Daoy (cell line): ENCODE measurements at regions not wholly inside any gene's neighbourhood (a gene's known extent, or its start where the extent isn't known, plus 50 kb on each side); places are given as distances from the start of the nearest gene placed in this dataset.

ENCODE experiments used
- DNase-seq: peaks from one replicate; pipeline ENCODE4 v3.0.0-alpha.2; 2015; ENCODE audit warnings: low read depth

DNA sequence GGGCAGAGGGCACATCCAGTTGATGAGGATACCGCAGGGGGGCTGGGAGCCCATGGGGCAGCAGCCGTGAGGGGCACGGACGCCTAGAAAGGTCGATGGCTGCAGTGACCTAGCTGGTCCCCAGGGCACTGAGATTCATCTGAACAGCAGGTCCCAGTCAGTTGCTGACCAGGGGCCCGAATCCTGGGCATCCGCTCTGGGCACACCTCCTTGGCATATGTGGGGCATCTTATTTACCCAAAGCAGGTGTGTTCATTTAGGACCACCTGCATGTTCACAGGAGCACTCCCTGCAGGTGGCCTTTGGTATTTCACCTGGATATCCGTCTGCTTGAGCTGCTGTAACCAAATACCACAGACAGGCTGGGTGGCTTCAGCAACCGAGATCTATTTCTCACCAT, 72.0 kb upstream of the ODC1 start:
- DNase-seq = no peak

DNA sequence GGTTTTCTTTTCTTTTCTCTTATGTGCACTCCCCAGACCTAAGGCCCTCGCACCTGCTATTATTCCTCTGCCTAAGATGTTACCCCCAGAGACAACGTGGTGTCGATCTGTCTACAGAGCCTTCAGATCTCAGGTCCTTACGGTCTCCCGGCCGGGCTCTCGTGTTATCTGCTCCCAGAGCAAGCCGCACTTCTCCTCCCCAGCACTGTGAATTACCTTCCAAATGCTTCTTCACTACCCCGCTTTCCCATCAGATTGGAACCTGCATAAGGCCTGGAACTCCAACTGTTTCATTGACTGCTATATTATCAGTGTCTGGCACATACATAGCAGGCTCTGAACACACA, 71.2 kb upstream of the ODC1 start:
- no peak for DNase-seq

DNA sequence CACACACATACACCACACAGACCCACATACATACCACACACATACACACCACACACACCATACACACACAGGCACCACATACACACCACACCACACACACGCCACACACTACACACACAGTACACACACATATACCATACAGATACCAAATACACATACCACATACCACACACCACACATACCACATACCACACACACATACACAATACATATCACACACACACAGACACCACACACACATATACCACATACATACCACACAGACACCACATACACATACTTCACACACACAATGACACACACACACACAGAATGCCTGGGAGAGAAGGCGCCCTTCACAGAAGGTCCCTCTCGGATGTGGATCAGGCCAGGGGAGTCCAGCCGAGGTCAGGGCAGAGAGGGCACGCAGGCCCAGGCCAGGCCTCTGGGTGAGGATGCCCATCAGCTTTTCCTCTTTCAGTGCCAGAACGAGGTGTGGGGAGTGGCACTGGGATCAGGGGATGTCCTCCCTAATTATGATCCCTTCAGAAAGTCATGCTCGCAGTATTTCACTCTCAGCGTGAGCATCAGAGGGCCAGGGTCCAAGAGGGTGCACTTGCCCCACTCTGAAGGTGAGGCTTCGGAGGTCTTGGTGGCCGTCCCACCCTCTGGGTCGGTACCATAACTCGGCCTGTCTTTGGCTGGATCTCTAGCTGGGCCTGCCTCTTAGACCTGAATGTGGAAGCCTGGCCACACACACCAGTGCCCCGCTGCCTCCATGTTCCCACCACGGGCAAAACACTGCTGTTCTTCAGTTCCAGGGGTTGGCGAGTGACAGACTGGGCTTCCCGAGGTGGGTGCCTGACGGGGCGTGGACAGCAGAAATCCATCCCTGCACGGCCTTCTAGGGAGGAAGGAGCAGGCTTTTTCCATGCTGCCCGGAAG, 70.6 kb upstream of the ODC1 start:
- DNase-seq = no peak

DNA sequence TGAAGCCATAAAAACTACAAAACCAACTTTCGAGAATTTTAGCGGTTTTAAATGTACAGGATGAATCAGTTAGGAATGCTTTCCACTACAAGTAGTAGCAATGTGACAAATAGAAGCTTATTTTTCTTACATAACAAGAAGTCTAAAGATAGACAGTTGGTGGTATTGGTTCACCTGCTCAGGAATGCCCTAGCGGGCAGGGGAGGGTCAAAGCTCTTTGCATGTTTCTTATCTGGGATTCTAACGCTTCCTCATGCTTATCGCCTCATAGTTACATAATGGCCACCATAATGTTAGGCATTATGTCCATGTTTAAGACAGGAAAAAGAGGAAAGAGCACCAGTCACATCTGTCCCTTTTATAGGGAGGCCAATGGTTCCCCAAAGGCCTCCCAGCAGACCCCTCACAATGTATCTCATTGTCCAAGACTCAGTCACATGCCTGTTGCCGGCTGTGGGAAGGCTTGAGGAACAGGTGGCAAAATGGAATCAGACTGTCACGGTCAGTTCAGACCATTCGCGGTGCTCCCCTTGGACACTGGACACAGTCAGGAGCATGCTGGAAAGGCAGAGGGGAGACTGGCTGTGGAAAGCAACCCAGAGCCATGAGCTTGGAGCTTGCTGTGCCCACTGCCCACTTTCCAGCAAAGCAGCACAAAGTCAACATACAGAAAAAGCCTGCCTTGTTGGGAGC, 69.4 kb upstream of the ODC1 start:
- DNase-seq = peak; percentile 1

DNA sequence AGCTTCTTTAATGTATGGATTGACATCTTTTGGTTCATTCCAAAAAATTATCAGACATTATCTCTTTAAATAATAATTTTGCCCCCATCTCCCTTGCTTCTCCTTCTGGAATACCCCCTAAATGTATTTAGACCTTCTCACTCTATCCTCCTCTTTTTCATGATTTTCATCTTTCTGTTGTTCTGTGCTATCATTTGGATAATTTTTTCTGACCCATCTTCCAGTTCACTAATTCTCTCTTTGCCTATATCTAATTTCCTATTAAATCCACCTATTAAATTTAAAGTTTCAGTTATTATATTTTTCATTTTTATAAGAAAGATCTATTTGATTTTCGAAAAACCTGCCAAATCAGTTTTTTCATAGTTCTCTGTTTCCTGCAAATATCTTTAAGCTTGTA, 67.8 kb upstream of the ODC1 start:
- DNase-seq = no peak

DNA sequence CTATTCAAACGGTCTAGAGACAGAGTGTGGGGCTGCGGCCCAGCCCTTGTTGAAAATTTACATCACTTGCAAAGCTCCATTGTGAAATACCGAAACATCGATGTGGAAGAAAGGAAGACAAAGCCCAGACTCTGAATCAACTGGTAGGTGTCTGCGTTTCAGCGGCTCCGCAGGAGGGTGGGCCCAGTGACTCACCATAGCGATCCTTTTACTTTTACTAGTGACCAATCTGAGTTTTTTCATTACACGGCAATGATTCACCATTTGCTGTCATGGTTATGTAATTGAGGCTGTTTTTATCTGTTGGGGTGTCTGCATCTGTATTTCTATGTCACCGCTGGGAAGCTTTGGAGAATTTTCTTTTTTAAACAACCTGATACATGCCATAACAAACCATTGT, 66.6 kb upstream of the ODC1 start:
- DNase-seq = peak; percentile 92

DNA sequence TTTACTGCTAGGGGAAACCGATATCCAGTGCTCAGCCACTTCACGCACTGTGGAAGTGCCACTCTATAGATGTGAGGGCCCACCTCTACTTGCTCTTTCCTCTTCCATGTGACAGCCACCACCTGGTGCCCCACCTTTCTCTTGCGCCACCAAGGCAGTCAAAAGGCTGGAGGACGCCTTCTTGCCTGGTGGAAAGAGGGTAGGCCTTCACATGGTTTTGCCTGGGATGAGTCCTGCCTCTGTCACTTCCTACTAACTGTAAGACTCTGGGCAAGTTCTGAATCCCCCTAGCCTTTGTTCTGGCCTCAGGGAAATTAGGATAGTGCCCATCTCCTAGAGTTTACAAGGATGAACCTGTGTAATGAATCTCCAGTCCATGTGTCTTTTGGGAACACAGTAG, 66.1 kb upstream of the ODC1 start:
- DNase-seq = no peak

DNA sequence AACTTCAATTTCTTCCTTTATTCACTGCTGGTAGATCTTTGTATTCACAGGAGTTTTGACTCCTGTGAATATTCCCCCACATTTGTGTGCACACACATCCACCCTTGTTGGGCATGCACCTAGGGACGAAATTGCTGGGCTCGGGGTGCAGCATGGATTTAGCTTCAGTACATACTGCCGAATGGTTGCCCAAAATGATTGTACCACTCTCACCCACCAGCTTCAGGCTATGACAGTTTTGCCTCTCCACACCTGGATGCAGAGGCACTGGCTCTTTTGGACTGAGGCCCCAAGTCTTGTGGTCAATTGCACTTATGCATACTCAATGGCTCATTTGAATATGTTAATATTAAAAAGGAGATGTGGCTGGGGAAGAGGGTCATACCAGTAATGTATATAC, 65.1 kb upstream of the ODC1 start:
- no peak for DNase-seq

DNA sequence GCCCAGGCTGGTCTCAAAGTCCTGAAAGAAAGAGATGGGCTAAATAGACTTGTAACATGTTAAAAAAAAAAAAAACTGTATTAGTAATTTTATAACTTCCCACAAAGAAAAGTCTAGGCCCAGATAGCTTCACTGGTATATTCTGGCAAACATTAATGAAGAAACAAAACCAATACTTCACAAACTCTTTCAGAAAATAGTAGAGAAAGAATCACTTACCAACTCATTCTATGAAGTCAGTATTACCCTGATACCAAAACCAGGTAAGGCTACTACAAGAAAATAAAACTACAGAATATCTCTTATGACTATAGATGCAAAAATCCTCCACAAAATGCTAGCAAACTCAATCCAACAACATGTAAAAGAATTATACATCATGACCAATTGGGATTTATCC, 59.9 kb upstream of the ODC1 start:
- no peak for DNase-seq

DNA sequence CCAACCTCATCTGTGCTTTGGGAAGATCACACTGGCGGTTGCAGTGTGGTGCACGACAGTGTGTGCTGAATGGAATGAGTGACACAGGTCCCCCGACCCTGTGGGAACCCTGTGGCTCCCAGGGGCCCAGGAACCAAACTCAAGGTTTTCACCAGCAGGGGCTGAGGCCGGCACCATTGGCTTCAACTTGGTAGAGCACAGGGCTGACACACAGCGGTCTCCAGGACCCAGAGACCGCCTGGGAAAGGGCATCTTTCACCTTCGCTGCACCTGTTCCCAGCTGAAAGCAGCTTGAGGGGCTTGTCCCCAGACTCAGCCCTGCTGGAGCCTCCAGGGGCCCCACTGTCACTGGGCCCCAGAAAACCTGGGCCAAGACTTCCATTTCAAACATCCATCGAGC, 59.0 kb upstream of the ODC1 start:
- DNase-seq = no peak

DNA sequence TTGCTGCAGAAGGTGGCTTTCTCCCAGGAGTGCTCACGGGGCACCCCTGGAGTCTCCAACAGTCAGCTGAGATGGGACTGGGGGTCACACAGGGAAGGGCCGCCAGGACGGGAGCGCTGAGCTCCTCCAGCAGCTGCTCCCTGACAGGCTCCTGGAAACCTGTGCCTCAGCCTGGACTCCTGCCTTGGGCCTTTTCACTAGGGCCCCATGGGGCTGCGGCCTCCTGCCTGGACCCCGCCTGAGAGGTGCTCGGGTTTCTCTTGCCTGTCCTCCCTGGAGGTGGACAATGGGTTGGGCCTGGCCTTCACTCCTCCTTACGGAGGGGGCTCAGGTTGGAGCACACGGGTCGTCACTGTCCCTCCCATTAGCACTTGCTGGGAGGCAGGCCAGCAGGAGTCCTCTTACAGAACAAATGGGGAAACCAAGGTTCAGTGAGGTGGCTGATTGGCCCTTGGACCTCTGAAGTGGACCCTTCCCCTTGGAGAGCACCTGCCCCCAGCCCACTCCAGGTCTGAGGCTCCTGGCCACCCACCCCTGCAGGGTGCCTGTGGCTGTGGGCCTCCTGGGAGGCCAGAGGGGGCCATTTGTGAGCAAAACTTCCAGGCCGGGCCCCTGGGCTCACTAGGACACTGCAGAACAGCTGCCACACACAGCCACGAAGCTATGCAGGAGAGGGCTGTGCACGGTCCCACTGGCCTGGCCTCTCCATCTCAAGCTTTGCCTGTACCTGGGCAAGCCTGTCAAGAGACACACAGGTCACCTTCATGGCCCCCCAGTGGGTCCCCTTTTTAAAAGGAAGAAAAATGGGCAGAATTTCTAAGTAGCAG, 57.1 kb upstream of the ODC1 start:
- DNase-seq = no peak

DNA sequence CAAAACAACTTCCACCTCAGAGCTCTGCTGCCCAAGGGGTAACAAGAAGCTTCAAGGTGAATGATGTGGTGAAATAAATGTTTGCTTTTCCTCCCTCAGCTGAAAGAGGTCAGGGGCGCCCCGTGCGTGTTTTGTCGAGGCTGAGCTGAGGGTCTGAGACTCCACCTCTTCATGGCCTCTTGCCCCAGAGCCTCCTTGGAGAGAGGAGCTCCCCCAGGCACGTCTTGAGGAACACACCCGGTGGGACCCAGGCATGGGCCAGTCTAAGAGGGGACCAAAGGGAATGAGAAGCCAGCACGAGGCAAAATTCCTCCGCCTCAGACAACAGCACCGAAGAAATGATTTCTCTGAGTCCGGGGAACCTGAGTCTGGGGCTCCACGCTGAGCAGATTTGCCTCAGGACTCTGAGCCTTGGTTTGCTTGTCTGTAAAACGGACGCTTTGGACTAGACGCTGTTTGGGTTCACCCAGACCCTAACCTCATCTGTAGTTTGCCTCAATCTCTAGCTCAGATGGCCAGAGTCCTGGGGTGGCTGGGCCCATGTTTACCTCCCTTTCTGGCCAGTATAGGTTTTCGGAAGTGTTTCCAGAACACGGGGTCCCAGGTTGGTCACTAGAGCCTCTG, 56.4 kb upstream of the ODC1 start:
- no peak for DNase-seq

DNA sequence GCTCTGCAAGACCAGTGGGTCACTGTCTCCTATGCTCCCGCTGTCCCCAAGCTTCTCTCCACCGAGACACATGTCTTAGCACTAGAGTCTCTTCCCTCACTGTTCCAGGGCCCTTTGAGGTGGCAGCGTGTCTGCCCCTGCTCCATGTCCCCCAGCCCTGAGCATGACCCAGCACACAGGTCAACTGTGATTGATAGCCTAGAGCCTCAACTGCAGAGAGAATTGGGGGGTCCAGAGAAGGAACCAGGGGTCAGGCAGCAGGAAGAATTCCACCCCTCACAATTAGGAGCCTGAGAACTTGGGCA, 54.6 kb upstream of the ODC1 start:
- no peak for DNase-seq

DNA sequence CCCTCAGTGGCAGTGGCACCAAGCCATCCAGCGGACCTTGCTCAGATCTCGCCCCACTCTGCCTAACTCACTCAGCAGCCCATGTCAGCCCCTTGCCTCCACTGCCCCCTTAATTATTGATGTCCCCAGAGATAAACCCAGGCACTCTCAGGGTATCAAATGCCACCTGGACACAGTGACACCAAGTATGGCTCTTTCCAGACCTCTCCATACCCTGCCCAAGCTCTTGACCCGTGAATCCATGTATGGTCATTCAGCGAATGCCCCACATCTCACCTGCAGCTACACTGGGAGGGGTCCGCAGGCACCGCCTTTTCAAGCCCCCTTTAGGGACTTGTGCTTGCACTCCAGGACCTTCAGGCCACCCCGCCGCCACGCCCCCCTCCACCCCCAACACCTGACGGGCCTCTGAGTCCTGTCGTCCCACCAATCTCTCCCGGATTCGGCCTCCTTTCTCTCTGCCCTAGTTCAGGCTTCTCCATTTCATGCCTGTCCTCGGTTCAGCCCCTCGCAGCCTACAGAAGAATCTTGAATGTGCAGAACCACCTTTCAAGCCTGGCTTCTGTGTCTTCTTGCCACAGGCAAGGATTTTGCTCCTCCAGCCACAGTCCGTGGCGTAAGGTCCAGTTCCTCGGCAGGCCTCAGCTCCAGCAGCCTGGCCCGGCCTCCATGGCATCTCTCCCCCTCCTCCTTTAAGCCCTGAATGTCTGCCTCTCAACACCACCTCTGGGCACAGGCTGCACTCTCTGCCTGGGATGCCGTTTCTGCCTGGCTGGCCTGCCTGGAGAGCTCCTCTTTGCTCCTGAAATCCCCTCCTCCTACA, 54.1 kb upstream of the ODC1 start:
- DNase-seq = no peak

DNA sequence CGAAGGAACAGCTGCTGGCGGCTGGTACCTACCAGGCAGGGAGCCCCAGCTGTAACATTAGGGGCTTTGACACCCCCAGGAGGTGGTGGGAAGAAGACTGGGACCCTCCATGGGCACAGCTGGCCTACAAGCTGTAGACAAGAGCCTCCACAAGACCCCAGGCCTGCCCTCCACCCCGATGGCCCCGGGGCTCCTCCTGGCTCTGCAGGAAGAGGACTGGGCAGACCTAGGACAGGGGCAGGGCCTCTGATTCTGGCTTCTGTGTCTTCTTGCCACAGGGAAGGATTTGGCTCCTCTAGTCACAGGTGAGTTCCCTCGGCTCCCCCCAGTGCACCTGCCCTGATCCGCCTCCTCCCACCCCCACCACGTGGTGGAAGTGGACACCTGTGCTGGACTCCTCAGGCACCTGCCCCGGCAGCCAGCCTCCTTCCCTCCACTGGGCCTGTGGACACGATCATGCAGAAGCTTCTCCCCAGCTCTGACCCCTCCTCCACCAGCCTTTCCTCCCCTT, 53.4 kb upstream of the ODC1 start:
- no peak for DNase-seq

DNA sequence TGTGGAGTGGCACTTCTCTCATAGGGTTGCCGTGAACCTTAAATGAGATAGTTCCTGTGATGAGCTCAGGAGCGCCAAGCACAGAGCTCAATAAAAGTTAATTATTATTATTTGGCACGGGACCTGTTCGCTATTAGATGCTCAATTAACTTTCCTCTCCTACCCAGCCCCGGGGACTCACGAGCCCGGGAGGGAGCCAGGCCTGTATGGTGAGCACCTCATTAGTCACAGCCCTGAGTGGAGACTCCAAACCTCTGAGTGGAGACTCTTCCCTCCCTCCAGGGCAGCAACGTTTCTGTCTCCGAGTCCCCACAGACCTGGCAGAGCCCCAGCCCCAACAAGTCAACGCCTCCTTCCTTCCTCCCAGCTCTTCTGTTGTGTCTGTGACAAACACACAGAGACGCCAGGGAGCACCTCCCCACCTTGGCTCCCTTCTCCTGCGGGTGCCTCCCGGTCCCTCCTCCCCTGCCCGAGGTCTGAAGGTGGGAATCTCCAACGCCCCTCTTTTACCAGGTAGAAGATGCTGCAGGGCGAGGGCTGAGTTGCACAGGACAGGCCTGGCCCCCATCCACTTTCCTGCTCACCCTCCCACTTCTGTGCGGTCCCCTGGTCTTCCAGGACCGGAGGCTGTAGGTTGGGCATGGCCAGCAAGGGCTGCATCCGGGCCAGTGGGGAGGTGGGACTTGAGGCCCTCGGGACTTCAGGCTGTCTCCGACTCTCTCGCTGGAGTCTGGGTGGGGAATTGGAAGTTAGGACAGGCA, 52.7 kb upstream of the ODC1 start:
- peak; percentile 65 for DNase-seq

DNA sequence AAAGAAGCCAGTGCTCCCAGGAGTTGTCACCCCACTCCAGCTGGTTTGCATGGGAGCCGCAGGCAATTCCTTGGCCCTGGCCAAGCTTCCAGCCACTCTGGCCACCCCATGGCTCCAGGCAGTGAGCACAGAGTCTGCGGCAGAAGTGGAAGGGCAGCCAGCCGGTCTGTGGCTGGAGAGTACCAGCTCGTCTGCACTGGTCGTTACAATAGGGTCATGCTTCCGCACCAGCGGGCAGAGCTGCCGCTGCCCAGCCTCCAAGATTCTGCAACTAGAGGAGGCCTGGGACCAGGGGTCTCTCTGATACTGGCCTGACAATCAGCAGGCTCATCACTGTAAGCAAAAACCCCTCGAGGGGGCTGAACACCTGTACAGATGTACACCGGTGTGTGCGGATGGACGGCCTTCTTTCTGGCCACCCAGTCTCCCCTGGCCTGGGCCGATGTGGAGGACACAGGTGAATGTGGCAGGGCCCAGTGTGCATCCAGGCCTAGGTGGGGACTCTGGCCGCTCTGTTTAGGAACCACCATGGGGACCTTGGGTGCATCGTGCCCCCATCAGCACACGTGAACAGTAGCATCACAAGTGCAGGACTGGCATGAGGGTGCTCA, 51.9 kb upstream of the ODC1 start:
- DNase-seq = no peak

DNA sequence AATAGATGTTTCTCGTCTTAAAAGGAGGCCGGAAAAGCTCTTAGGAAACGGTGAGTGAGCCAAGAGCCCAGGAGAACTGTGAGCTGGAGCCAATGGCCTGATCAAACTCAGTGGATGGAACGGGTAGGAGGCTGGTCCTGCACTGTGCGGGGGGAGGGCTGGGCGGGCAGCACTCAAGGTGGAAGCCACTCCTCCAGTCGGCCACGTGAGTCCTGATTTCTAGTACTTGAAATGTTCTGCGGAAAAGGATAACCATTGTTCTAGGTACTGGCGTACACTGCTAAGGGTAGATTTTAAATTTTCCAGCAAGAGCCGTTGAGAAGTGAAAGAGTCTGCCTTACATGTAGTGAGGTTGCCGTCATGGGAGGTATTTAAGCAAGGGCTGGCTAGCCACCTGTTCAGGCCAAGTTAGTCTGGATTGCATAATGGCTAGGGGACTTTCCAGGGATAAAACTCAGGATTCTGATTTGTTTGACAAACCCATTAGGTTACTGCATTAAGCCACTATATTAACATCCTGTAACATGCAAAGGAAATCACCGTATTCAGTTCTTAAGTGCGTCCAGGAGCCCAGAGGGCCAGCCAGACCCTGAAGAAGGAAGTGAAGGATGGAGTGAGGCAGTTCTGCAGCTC, 51.3 kb upstream of the ODC1 start:
- no peak for DNase-seq

DNA sequence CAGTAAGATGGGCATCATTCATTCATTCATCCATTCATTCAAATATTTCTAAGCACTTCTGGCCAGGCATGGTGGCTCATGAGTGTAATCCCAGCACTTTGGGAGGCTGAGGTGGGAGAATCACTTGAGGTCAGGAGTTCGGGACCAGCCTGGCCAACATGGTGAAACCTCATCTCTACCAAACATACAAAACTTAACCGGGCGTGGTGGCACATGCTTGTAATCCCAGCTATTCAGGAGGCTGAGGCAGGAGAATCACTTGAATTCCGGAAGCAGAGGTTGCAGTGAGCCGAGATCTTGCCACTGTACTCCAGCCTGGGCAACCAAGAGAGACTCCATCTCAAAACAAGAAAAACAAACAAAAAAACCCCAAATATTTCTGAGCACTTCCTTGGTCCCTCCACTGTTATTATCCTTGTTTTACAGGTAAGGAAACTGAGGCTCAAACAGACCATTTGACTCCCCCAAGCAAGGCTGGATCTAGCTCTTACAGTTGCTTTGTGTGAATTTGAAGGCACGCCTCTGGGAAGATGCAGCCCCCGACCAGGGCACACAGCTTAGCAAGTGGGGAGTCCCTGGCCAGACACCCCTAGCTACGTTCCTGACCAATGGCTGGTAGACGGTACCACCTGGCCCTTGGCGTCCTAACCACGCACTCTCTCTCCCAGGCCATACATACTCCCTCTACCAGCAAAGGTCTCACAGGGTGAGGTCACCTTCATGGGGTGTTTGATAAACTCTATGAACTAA, 50.6 kb upstream of the ODC1 start:
- no peak for DNase-seq
